Left ventricle myocardium inferior (tissue), 1 donor: ENCODE measurements at regions not wholly inside any gene's neighbourhood (a gene's known extent, or its start where the extent isn't known, plus 50 kb on each side); places are given as distances from the start of the nearest gene placed in this dataset.

Experiments used
- DNase-seq: peaks from one replicate; pipeline ENCODE4 v3.0.0-alpha.2; 2020
- H3K27ac ChIP-seq: fragments of 200-600 bp; replicated peaks from 2 replicates; pipeline ENCODE4 v1.8.0; 2021
- H3K27me3 ChIP-seq: fragments of 200-600 bp; 2 replicates; pipeline ENCODE4 v1.8.0; 2021; ENCODE audit warnings: low read depth
- H3K36me3 ChIP-seq: fragments of 200-600 bp; 2 replicates; pipeline ENCODE4 v1.8.0; 2021
- H3K4me1 ChIP-seq: fragments of 200-600 bp; 2 replicates; pipeline ENCODE4 v1.8.0; 2021
- H3K4me3 ChIP-seq: fragments of 200-600 bp; 2 replicates; pipeline ENCODE4 v1.8.0; 2021; ENCODE audit warnings: mild to moderate bottlenecking, moderate library complexity
- H3K9me3 ChIP-seq: fragments of 200-600 bp; replicated peaks from 2 replicates; pipeline ENCODE4 v1.8.0; 2021
- intact Hi-C: fragments of 100-400 bp; cut with micrococcal nuclease; formaldehyde crosslinking; loops from one replicate; pipeline ENCODE4 v1.11.0; 2022
- TF ChIP-seq, protein P1 (sequence below): fragments of 200-600 bp; IDR thresholded peaks from 2 replicates; pipeline ENCODE4 v1.8.0; 2021; ENCODE audit warnings: antibody characterized with exemption, mild to moderate bottlenecking, borderline replicate concordance
- donor health status: DM: no; HTN: yes; CAD: no; lungs with severe emphysema.

DNA sequence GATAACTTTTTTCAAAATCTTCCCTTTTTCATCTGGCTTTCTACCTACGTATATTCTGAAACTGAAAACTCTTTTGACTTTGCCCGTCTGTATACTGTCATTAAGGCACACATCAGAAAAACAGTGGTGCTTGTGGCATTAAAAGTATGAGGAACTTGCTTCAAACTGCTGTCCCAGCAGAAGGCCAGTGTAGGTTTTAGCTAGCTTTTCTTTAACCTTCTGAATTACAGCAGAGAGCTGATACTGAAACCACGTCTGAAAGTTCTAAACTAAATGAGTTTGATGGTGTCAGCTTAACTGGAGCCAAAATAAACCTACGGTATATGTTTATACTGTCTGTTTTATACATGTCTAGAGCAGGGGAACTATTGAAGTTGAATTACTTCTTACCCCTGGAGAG lies 283.4 kb downstream of the TFEC start:
- Histone ChIP-seq H3K27me3 (no peaks in the 10 kb centered on the region), H3K9me3 (no peaks in the 10 kb centered on the region), H3K4me1 (no peaks in the 10 kb centered on the region), H3K27ac (no peak overlapping the region), H3K36me3 (no peaks in the 10 kb centered on the region), H3K4me3 (no peak overlapping the region)
- no peak for DNase-seq
- intact Hi-C loops, result no loop called here
- TF ChIP-seq, protein P1, sequence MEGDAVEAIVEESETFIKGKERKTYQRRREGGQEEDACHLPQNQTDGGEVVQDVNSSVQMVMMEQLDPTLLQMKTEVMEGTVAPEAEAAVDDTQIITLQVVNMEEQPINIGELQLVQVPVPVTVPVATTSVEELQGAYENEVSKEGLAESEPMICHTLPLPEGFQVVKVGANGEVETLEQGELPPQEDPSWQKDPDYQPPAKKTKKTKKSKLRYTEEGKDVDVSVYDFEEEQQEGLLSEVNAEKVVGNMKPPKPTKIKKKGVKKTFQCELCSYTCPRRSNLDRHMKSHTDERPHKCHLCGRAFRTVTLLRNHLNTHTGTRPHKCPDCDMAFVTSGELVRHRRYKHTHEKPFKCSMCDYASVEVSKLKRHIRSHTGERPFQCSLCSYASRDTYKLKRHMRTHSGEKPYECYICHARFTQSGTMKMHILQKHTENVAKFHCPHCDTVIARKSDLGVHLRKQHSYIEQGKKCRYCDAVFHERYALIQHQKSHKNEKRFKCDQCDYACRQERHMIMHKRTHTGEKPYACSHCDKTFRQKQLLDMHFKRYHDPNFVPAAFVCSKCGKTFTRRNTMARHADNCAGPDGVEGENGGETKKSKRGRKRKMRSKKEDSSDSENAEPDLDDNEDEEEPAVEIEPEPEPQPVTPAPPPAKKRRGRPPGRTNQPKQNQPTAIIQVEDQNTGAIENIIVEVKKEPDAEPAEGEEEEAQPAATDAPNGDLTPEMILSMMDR, result no peak

DNA sequence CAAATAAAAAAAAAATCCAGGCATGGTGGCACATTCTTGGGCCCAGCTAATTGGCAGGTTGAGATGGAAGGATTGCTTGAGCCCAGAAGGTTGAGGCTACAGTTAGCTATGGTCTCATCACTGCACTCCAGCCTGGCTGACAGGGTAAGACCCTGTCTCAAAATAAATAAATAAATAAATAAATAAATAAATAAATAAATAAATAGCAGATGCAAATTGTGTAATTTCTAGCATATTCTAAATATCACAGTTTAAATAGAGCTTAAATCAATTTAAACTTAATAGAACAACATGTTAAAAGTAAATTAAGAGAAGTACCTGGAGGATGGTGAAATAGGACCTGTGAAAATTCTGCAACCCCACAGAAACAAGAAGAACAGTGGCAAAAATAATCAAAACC lies 290.5 kb downstream of the TFEC start:
- no peak overlapping the region for H3K27ac ChIP-seq

DNA sequence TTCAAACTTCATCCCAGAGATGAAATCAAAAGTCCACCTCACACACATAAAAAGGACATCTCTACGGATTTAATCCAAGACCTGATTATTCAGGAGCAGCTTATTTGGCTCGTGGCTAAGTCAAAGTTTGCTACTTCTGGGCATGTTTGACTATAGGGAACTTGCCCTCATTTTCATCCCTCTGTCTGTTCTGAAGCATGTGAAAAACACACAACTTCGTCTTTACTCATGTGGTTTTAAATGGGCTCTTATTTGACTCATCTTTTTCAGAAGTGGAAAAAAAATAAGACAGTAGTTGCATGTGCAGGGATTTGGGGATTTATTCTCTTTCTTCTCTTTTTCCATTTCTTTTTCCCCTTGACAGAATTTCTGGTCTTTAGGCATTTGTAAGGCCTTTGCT lies 295.9 kb downstream of the TFEC start:
- H3K4me3 ChIP-seq, result no peak overlapping the region
- H3K36me3 ChIP-seq, result no peaks in the 10 kb centered on the region
- TF ChIP-seq, protein P1, result no peak
- intact Hi-C loops, result no loop called here
- peaks cover 5% of the 10 kb centered on the region for H3K4me1 ChIP-seq
- no peak for DNase-seq
- H3K27ac ChIP-seq, result no peak overlapping the region
- H3K27me3 ChIP-seq, result no peaks in the 10 kb centered on the region
- H3K9me3 ChIP-seq, result no peaks in the 10 kb centered on the region

More for the DNA sequence above, 290.5 kb downstream of the TFEC start:
- Histone ChIP-seq H3K4me1 (no peaks in the 10 kb centered on the region), H3K36me3 (no peaks in the 10 kb centered on the region), H3K4me3 (no peak overlapping the region), H3K9me3 (no peaks in the 10 kb centered on the region), H3K27me3 (no peaks in the 10 kb centered on the region)
- DNase-seq, result no peak
- TF ChIP-seq, protein P1, result no peak
- intact Hi-C loops, result no loop called here

DNA sequence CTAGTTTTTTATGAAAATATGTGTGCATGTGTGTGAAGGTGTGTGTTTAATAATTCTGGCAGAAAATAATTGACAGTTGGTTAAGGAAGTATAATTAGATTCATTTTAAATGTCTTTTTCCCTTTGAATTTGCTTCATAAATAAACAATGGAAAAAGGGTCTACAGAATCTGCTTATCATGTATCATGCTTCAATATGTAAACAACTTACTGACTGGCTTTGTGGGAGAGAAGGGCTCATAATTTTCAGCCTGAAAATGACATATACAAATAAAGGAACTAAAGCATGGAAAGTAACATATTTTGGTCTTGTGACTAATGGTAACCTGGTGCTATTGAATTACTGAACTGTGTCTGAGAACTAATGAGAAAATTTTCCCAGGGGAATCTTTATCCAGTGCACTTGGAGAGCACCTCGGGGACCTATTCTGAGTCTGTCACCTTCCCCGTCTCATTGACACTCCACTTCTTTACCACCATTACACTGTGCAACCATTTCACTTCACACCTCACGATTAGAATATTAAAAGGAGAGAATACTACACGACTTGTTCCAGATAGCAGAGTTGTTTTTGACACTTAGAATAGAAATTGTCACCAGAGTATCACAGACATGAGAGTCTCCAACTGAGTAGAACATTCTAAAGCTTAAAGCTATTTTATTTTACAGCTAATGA lies 298.6 kb downstream of the TFEC start:
- Histone ChIP-seq H3K9me3 (no peaks in the 10 kb centered on the region), H3K27ac (no peak overlapping the region), H3K36me3 (no peaks in the 10 kb centered on the region), H3K4me3 (no peak overlapping the region), H3K4me1 (peaks cover 5% of the 10 kb centered on the region), H3K27me3 (no peaks in the 10 kb centered on the region)
- DNase-seq, result no peak
- TF ChIP-seq, protein P1, result no peak
- intact Hi-C loops, result no loop called here

DNA sequence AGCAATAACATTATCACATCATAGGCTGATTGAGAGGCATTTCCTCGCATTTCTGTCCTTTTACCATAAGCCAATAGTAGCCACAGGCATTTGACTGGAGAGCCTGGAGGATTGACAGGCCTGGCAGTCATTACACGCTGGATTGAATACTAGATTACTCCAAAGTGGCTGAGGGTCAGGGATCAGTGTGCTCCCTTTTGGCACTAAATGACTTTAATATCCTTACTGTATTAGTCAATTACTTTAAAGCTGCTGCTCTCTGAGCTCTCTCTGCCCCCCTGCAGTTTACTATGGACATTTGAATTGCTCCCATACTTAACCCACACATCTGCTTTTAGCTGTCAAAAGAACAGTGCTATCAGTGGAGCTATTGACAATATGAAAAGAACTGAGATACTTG lies 302.0 kb downstream of the TFEC start:
- intact Hi-C loops, result no loop called here
- TF ChIP-seq, protein P1, result no peak
- no peak for DNase-seq

More for the DNA sequence above, 302.0 kb downstream of the TFEC start:
- H3K36me3 ChIP-seq, result no peaks in the 10 kb centered on the region
- no peak overlapping the region for H3K27ac ChIP-seq
- no peak overlapping the region for H3K4me3 ChIP-seq
- H3K4me1 ChIP-seq, result peaks cover 5% of the 10 kb centered on the region
- H3K27me3 ChIP-seq, result no peaks in the 10 kb centered on the region
- no peaks in the 10 kb centered on the region for H3K9me3 ChIP-seq
